A673 (cell line): ENCODE measurements at regions not wholly inside any gene's neighbourhood (a gene's known extent, or its start where the extent isn't known, plus 50 kb on each side); places are given as distances from the start of the nearest gene placed in this dataset.

ENCODE experiments used
- EZH2 ChIP-seq: fragments of 200-600 bp; sonication (generic); IDR thresholded peaks from 2 replicates; pipeline ENCODE4 v1.6.1; 2017; ENCODE audit warnings: borderline replicate concordance, low read depth, mild to moderate bottlenecking, mixed read lengths, antibody characterized with exemption, low read length; ENCODE audit not compliant: poor library complexity, severe bottlenecking
- TF ChIP-seq, protein P1 (sequence below): fragments of 300-800, 200-600 bp; sonication (generic); conservative IDR thresholded peaks from 2 replicates; pipeline ENCODE4 v1.5.1; 2017; ENCODE audit warnings: low read depth, mild to moderate bottlenecking, antibody characterized with exemption, low read length, moderate library complexity, mixed read lengths

DNA sequence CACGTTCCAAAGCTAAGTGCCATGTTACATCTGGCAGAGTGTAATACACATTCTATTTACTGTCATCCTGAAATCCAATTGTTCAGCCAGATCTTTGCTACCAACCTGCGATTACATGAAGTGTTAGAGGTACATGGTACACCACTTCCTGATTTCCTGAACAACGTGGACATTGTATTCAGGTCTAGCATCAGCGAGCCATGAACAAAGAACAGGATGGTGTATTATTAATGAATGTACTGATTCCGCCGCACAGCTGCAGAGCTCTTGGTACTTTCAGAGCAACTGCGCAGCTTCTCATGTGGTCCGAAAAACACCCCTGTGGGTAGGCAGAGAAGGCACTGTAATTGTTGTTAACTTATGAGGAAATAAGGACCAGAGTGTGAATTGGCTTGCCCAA is 511.4 kb downstream of the AJAP1 start:
- TF ChIP-seq, protein P1, sequence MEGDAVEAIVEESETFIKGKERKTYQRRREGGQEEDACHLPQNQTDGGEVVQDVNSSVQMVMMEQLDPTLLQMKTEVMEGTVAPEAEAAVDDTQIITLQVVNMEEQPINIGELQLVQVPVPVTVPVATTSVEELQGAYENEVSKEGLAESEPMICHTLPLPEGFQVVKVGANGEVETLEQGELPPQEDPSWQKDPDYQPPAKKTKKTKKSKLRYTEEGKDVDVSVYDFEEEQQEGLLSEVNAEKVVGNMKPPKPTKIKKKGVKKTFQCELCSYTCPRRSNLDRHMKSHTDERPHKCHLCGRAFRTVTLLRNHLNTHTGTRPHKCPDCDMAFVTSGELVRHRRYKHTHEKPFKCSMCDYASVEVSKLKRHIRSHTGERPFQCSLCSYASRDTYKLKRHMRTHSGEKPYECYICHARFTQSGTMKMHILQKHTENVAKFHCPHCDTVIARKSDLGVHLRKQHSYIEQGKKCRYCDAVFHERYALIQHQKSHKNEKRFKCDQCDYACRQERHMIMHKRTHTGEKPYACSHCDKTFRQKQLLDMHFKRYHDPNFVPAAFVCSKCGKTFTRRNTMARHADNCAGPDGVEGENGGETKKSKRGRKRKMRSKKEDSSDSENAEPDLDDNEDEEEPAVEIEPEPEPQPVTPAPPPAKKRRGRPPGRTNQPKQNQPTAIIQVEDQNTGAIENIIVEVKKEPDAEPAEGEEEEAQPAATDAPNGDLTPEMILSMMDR, result no peak
- no peak for TF ChIP-seq EZH2
